H1 (cell line): ENCODE measurements at regions not wholly inside any gene's neighbourhood (a gene's known extent, or its start where the extent isn't known, plus 50 kb on each side); places are given as distances from the start of the nearest gene placed in this dataset.

ENCODE experiments used
- CHD2 ChIP-seq: IDR thresholded peaks from 2 replicates; pipeline ENCODE4 v1.6.1; 2012; ENCODE audit warnings: low read length, improper control_type of control experiment
- EZH2 ChIP-seq: fragments of 200-600 bp; sonication (generic); IDR thresholded peaks from 2 replicates; pipeline ENCODE4 v1.7.1; 2012; ENCODE audit warnings: low read depth, mild to moderate bottlenecking, moderate library complexity, low read length, inconsistent platforms; ENCODE audit not compliant: severe bottlenecking
- HDAC2 ChIP-seq, 2 experiments: fragments of 300-600 bp in 1 of 2; sonication (generic) in 1 of 2; IDR thresholded peaks; 2 replicates each; pipeline ENCODE4 v1.6.1; 2011 to 2012; ENCODE audit warnings: low read depth in 2 of 2, low read length in 2 of 2, mild to moderate bottlenecking in 2 of 2, moderate library complexity in 2 of 2, borderline replicate concordance in 1 of 2, inconsistent platforms in 1 of 2
- JUN ChIP-seq: IDR thresholded peaks from 2 replicates; pipeline ENCODE4 v1.6.1; 2011; ENCODE audit warnings: low read depth, mild to moderate bottlenecking, improper control_type of control experiment, low read length
- POLR2A ChIP-seq, 2 experiments: IDR thresholded peaks; 1 replicate in 1 of 2; 2 replicates in 1 of 2; pipeline ENCODE4 v1.6.1; 2011; ENCODE audit warnings: low read depth in 2 of 2, low read length in 2 of 2, mild to moderate bottlenecking in 2 of 2; ENCODE audit errors: control extremely low read depth in 1 of 2
- POLR2AphosphoS5 ChIP-seq: IDR thresholded peaks from 2 replicates; pipeline ENCODE4 v1.6.1; 2011; ENCODE audit warnings: low read depth, low read length
- RFX5 ChIP-seq: IDR thresholded peaks from 2 replicates; pipeline ENCODE4 v1.6.1; 2011; ENCODE audit warnings: low read depth, low read length, improper control_type of control experiment, borderline replicate concordance
- SIN3A ChIP-seq, 2 experiments: IDR thresholded peaks in 1 of 2; conservative IDR thresholded peaks in 1 of 2; 2 replicates each; pipeline ENCODE4 v1.6.1; 2011 to 2012; ENCODE audit warnings: low read length in 2 of 2, improper control_type of control experiment in 1 of 2, low read depth in 1 of 2, mild to moderate bottlenecking in 1 of 2
- TAF1 ChIP-seq: IDR thresholded peaks from 2 replicates; pipeline ENCODE4 v1.6.1; 2011; ENCODE audit warnings: mild to moderate bottlenecking, low read depth, low read length
- TCF12 ChIP-seq: IDR thresholded peaks from 2 replicates; pipeline ENCODE4 v1.6.1; 2011; ENCODE audit warnings: low read depth, mild to moderate bottlenecking, low read length
- TF ChIP-seq, protein P1 (sequence below), 3 experiments: IDR thresholded peaks; 1 replicate in 2 of 3; 2 replicates in 1 of 3; pipeline versions ENCODE4 v1.5.1 to v1.6.1; 2011; ENCODE audit warnings: low read length in 3 of 3, mild to moderate bottlenecking in 3 of 3, inconsistent platforms in 2 of 3, low read depth in 1 of 3, moderate library complexity in 1 of 3; ENCODE audit not compliant: insufficient read depth in 1 of 3; ENCODE audit errors: control extremely low read depth in 1 of 3
- TF ChIP-seq, protein P2 (sequence below): IDR thresholded peaks from 2 replicates; pipeline ENCODE4 v1.6.1; 2011; ENCODE audit warnings: low read length, improper control_type of control experiment
- TF ChIP-seq, protein P3 (sequence below): IDR thresholded peaks from 2 replicates; pipeline ENCODE4 v1.6.1; 2012; ENCODE audit warnings: inconsistent platforms

DNA sequence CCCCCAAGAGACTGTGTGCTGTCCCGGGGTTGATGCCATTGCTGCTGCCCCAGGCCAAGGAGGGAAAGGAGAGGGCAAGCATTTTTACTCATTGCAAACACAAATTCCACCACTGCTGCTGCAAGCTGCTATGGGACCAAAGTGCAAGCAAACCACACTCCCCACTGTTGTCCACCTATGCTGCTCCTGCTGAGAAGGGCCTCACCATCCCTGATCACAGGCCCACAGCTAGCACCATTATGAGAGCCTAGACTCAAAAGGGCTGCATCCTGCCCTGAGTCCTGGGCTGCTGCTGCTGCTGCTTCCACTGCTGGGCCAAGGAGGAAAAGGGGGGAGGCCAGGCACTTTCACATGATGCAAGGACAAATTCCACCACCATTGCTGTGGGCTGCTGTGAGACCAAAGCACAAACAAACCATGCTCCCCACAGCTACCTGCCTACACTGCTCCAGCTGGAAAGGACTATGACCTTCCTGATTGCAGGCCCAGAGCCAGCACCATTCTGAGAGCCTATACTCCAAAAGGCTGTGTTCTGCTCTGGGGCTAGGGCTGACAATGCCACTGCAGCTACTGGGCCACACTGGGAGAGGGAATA lies 218.2 kb upstream of the ZCCHC13 start:
- TF ChIP-seq, protein P1, sequence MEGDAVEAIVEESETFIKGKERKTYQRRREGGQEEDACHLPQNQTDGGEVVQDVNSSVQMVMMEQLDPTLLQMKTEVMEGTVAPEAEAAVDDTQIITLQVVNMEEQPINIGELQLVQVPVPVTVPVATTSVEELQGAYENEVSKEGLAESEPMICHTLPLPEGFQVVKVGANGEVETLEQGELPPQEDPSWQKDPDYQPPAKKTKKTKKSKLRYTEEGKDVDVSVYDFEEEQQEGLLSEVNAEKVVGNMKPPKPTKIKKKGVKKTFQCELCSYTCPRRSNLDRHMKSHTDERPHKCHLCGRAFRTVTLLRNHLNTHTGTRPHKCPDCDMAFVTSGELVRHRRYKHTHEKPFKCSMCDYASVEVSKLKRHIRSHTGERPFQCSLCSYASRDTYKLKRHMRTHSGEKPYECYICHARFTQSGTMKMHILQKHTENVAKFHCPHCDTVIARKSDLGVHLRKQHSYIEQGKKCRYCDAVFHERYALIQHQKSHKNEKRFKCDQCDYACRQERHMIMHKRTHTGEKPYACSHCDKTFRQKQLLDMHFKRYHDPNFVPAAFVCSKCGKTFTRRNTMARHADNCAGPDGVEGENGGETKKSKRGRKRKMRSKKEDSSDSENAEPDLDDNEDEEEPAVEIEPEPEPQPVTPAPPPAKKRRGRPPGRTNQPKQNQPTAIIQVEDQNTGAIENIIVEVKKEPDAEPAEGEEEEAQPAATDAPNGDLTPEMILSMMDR (IDR thresholded peaks at IDR 0.05; ENCODE audit: control extremely low read depth in 1 of 3, insufficient read depth in 1 of 3, low read depth in 1 of 3, low read length in 3 of 3), result no peak
- TF ChIP-seq JUN (no peak), POLR2A (IDR thresholded peaks at IDR 0.05; ENCODE audit: control extremely low read depth in 1 of 2, low read depth in 2 of 2, low read length in 2 of 2) (no peak), EZH2 (no peak), SIN3A (conservative IDR thresholded peaks at IDR 0.05 in 1 of 2, IDR thresholded peaks at IDR 0.05 in 1 of 2; ENCODE audit: low read depth in 1 of 2, low read length in 2 of 2) (no peak), TCF12 (no peak), TAF1 (no peak), CHD2 (no peak), HDAC2 (IDR thresholded peaks at IDR 0.05; ENCODE audit: borderline replicate concordance in 1 of 2, low read depth in 2 of 2, low read length in 2 of 2) (no peak), POLR2AphosphoS5 (no peak), RFX5 (no peak)
- TF ChIP-seq, protein P2, sequence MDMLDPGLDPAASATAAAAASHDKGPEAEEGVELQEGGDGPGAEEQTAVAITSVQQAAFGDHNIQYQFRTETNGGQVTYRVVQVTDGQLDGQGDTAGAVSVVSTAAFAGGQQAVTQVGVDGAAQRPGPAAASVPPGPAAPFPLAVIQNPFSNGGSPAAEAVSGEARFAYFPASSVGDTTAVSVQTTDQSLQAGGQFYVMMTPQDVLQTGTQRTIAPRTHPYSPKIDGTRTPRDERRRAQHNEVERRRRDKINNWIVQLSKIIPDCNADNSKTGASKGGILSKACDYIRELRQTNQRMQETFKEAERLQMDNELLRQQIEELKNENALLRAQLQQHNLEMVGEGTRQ, result no peak
- TF ChIP-seq, protein P3, sequence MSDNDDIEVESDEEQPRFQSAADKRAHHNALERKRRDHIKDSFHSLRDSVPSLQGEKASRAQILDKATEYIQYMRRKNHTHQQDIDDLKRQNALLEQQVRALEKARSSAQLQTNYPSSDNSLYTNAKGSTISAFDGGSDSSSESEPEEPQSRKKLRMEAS, result no peak
